ENCODE measurements at regions not wholly inside any gene's neighbourhood (a gene's known extent, or its start where the extent isn't known, plus 50 kb on each side); places are given as distances from the start of the nearest gene placed in this dataset.

- H3K27me3 ChIP-seq (ENCODE audit: control insufficient read depth, insufficient read depth, low read length), result no peaks in the 10 kb centered on the region
- POLR2A ChIA-PET, result no interaction called here
- DNase-seq (ENCODE audit: low read depth, low spot score), result no peak
- H3K4me3 ChIP-seq (ENCODE audit: low read depth, low read length), result no peak overlapping the region
- TF ChIP-seq, protein P1, sequence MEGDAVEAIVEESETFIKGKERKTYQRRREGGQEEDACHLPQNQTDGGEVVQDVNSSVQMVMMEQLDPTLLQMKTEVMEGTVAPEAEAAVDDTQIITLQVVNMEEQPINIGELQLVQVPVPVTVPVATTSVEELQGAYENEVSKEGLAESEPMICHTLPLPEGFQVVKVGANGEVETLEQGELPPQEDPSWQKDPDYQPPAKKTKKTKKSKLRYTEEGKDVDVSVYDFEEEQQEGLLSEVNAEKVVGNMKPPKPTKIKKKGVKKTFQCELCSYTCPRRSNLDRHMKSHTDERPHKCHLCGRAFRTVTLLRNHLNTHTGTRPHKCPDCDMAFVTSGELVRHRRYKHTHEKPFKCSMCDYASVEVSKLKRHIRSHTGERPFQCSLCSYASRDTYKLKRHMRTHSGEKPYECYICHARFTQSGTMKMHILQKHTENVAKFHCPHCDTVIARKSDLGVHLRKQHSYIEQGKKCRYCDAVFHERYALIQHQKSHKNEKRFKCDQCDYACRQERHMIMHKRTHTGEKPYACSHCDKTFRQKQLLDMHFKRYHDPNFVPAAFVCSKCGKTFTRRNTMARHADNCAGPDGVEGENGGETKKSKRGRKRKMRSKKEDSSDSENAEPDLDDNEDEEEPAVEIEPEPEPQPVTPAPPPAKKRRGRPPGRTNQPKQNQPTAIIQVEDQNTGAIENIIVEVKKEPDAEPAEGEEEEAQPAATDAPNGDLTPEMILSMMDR (IDR thresholded peaks at IDR 0.05; ENCODE audit: low read depth, low read length), result no peak
- peaks cover 27% of the 10 kb centered on the region for H3K9me3 ChIP-seq (ENCODE audit: control insufficient read depth, insufficient read depth, low read length)
- no peak overlapping the region for H3K27ac ChIP-seq (ENCODE audit: low read depth, low read length)
- CTCF ChIA-PET, result no interaction called here
These were observed 54.0 kb upstream of the RBFOX1 start for GRCh38 chr16:7278636-7279035.

DNA sequence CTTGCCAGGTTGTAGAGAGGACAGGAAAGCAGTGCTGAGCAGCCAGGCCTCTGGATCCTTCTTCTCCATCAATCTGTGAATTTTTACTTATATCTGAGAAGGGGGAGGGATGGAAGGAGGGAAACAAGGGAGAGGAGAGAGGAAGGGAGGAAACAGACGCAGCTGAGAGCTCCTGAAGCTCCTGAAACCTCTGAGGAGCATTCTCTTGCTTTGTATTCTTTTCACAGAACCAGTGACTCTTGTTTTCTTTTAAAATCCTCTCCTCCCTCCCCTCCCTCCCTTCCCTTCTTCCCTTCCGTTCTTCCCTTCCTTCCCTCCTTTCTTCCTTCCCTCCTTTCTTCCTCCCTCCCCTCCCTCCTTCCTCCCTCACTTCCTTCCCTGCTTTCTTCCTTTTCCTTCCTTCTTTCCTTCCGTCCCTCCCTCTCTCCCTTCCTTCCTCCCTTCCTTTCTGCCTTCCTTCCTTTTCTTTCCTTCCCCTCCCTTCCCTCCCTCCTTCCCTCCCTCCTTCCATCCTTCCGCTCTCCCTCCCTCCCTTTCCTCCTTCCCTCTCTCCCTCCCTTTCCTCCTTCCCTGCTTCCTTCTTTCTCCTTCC, 60.0 kb upstream of the RBFOX1 start:
- Histone ChIP-seq H3K27ac (ENCODE audit: low read depth, low read length) (no peak overlapping the region), H3K4me3 (ENCODE audit: low read depth, low read length) (no peak overlapping the region), H3K9me3 (ENCODE audit: control insufficient read depth, insufficient read depth, low read length) (peaks cover 20% of the 10 kb centered on the region), H3K27me3 (ENCODE audit: control insufficient read depth, insufficient read depth, low read length) (no peaks in the 10 kb centered on the region)
- DNase-seq (ENCODE audit: low read depth, low spot score), result no peak
- TF ChIP-seq, protein P1 (IDR thresholded peaks at IDR 0.05; ENCODE audit: low read depth, low read length), result no peak
- CTCF ChIA-PET, result no interaction called here
- POLR2A ChIA-PET, result no interaction called here

- CTCF ChIA-PET, result no interaction called here
- Histone ChIP-seq H3K9me3 (ENCODE audit: control insufficient read depth, insufficient read depth, low read length) (peaks cover 30% of the 10 kb centered on the region), H3K4me3 (ENCODE audit: low read depth, low read length) (no peak overlapping the region), H3K27ac (ENCODE audit: low read depth, low read length) (no peak overlapping the region), H3K27me3 (ENCODE audit: control insufficient read depth, insufficient read depth, low read length) (no peaks in the 10 kb centered on the region)
- POLR2A ChIA-PET, result no interaction called here
- TF ChIP-seq, protein P1 (IDR thresholded peaks at IDR 0.05; ENCODE audit: low read depth, low read length), result no peak
- DNase-seq (ENCODE audit: low read depth, low spot score), result no peak
These were observed 61.2 kb upstream of the RBFOX1 start for GRCh38 chr16:7271486-7271885.

- DNase-seq (ENCODE audit: low read depth, low spot score), result no peak
- H3K9me3 ChIP-seq (ENCODE audit: control insufficient read depth, insufficient read depth, low read length), result peaks cover 34% of the 10 kb centered on the region
- no peak overlapping the region for H3K4me3 ChIP-seq (ENCODE audit: low read depth, low read length)
- ChIA-PET CTCF (no interaction called here), POLR2A (no interaction called here)
- no peak overlapping the region for H3K27ac ChIP-seq (ENCODE audit: low read depth, low read length)
- H3K27me3 ChIP-seq (ENCODE audit: control insufficient read depth, insufficient read depth, low read length), result no peaks in the 10 kb centered on the region
- TF ChIP-seq, protein P1 (IDR thresholded peaks at IDR 0.05; ENCODE audit: low read depth, low read length), result no peak
These were observed 61.8 kb upstream of the RBFOX1 start for GRCh38 chr16:7270823-7271222.

- Histone ChIP-seq H3K27me3 (ENCODE audit: control insufficient read depth, insufficient read depth, low read length) (no peaks in the 10 kb centered on the region), H3K27ac (ENCODE audit: low read depth, low read length) (no peak overlapping the region), H3K4me3 (ENCODE audit: low read depth, low read length) (no peak overlapping the region), H3K9me3 (ENCODE audit: control insufficient read depth, insufficient read depth, low read length) (peaks cover 41% of the 10 kb centered on the region)
- DNase-seq (ENCODE audit: low read depth, low spot score), result no peak
- ChIA-PET CTCF (no interaction called here), POLR2A (no interaction called here)
- TF ChIP-seq, protein P1 (IDR thresholded peaks at IDR 0.05; ENCODE audit: low read depth, low read length), result no peak
These were observed 62.6 kb upstream of the RBFOX1 start for GRCh38 chr16:7270006-7270405.
